ENCODE measurements at regions not wholly inside any gene's neighbourhood (a gene's known extent, or its start where the extent isn't known, plus 50 kb on each side); places are given as distances from the start of the nearest gene placed in this dataset.

GRCh38 chr5:84549054-84549453, 164.4 kb upstream of the EDIL3 start:
- TF ChIP-seq POLR2A (IDR thresholded peaks at IDR 0.05; ENCODE audit: low read depth, low read length) (no peak), POLR2AphosphoS5 (IDR thresholded peaks at IDR 0.05; ENCODE audit: low read depth, low read length) (no peak), TAF1 (IDR thresholded peaks at IDR 0.05; ENCODE audit: low read depth, low read length) (no peak)
